Esophagus squamous epithelium (tissue), 4 donors: ENCODE measurements at regions not wholly inside any gene's neighbourhood (a gene's known extent, or its start where the extent isn't known, plus 50 kb on each side); places are given as distances from the start of the nearest gene placed in this dataset.

Experiments used
- POLR2A ChIP-seq, 4 donors: fragments of 450-650 bp; IDR thresholded peaks; one replicate each; pipeline ENCODE4 v1.6.1; 2017; ENCODE audit warnings: antibody characterized with exemption in 4 of 4, mild to moderate bottlenecking in 4 of 4, moderate library complexity in 3 of 4
- TF ChIP-seq, protein P1 (sequence below), 6 experiments: fragments of 450-650 bp in 4 of 6; fragments of 200-600 bp in 2 of 6; sonication (generic) in 2 of 6; IDR thresholded peaks; one replicate each; pipeline ENCODE4 v1.5.1; 2016 to 2019; ENCODE audit warnings: antibody characterized with exemption in 6 of 6, mild to moderate bottlenecking in 4 of 6, moderate library complexity in 4 of 6

DNA sequence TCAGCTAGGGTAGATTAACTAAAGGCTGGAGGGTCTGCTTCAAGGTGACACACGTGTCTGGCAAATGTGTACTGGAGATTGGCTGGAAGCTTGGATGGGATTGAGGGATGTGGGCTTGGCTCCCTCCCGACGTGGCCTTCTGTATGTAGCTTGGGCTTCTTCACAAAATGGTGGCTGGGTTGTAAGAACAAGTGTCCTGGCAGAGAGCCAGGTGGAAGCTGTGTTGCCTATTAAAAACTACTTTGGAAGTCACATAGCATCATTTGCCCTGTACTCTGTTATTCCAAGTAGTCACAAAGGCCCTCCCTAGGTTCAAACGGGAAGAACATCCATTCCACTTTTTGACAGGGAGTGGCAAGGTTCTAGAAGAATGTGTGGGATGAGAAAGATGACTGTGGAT lies 174.1 kb upstream of the PRICKLE1 start:
- TF ChIP-seq POLR2A (IDR thresholded peaks at IDR 0.05): no peak
- TF ChIP-seq, protein P1, sequence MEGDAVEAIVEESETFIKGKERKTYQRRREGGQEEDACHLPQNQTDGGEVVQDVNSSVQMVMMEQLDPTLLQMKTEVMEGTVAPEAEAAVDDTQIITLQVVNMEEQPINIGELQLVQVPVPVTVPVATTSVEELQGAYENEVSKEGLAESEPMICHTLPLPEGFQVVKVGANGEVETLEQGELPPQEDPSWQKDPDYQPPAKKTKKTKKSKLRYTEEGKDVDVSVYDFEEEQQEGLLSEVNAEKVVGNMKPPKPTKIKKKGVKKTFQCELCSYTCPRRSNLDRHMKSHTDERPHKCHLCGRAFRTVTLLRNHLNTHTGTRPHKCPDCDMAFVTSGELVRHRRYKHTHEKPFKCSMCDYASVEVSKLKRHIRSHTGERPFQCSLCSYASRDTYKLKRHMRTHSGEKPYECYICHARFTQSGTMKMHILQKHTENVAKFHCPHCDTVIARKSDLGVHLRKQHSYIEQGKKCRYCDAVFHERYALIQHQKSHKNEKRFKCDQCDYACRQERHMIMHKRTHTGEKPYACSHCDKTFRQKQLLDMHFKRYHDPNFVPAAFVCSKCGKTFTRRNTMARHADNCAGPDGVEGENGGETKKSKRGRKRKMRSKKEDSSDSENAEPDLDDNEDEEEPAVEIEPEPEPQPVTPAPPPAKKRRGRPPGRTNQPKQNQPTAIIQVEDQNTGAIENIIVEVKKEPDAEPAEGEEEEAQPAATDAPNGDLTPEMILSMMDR (IDR thresholded peaks at IDR 0.05): no peak
